ENCODE measurements at regions not wholly inside any gene's neighbourhood (a gene's known extent, or its start where the extent isn't known, plus 50 kb on each side); places are given as distances from the start of the nearest gene placed in this dataset.

GRCh38 chr5:74374656-74375055 is 265.9 kb downstream of the ENC1 start:
- no peak overlapping the region for H3K4me3 ChIP-seq (ENCODE audit: low read depth, low read length)
- TF ChIP-seq CTCF (IDR thresholded peaks at IDR 0.05; ENCODE audit: borderline replicate concordance, insufficient read depth, low read depth, low read length), result no peak

- TF ChIP-seq CTCF (IDR thresholded peaks at IDR 0.05; ENCODE audit: borderline replicate concordance, insufficient read depth, low read depth, low read length), result no peak
- no peak overlapping the region for H3K4me3 ChIP-seq (ENCODE audit: low read depth, low read length)
Measured at GRCh38 chr5:74373076-74373475, 267.5 kb downstream of the ENC1 start.

DNA sequence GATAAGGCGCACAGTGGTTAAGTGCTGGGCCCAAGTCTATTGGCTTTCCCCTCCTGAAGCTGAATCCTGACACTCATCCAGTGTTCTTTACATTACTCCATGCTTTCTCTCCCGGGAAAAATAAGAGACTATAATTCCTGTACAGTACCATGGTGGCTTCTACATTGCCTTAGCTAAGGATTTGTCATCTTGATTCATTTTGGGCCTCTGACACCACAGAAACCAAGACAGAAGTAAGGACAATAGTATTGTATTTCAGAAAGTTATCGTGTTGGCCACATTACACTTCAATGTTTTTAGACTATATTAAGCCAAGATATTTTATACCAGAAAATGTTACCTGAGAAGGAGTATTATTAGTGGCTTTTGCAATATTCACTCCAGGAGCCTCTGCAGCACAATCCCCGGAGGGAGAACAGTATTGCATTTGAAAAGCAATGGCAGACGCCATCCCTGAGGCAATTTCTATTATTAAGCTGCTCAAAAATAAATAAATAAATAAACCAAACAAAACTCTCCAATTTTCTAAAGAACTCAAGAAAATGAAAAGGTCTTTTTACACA is 267.9 kb downstream of the ENC1 start:
- TF ChIP-seq CTCF (IDR thresholded peaks at IDR 0.05; ENCODE audit: borderline replicate concordance, insufficient read depth, low read depth, low read length), result no peak
- no peak overlapping the region for H3K4me3 ChIP-seq (ENCODE audit: low read depth, low read length)

DNA sequence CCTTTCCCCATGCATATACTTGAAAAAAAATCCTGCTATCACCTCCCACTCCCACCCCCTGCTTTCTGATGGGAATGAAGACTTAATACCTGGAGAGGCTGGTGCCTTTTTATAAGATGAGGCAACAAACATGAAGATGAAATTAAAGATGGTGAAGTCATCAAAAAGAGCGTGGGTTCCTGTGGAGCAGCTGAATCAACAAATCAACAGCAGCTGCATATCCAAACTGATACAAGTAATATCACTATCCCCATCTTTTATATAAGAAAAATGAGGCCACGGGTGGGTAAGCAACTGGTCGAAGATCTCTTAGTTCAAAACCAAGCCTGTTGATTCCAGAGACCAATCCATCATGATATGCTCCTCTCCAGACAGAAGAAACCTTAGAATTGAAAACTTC is 268.5 kb downstream of the ENC1 start:
- no peak for TF ChIP-seq CTCF (IDR thresholded peaks at IDR 0.05; ENCODE audit: borderline replicate concordance, insufficient read depth, low read depth, low read length)
- H3K4me3 ChIP-seq (ENCODE audit: low read depth, low read length), result no peak overlapping the region

DNA sequence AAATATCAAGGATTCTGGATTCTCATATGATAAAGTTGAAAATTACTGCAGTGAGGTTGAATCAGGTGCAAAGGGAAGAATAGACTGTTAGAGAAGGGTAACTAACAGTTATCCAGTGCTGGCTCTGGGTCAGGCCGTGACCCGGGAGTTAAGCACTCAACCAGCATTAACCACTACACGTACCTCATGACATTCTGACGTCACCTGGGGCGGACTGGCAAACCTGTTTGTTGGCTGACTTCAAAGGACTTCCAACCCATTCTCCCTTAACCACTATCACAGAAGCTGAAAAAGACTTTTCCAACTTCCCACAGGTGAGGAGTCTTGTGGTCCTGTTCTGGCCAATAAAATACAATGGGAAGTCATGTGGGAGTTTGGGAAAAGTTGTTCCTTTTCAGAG is 268.9 kb downstream of the ENC1 start:
- no peak overlapping the region for H3K4me3 ChIP-seq (ENCODE audit: low read depth, low read length)
- TF ChIP-seq CTCF (IDR thresholded peaks at IDR 0.05; ENCODE audit: borderline replicate concordance, insufficient read depth, low read depth, low read length), result no peak

DNA sequence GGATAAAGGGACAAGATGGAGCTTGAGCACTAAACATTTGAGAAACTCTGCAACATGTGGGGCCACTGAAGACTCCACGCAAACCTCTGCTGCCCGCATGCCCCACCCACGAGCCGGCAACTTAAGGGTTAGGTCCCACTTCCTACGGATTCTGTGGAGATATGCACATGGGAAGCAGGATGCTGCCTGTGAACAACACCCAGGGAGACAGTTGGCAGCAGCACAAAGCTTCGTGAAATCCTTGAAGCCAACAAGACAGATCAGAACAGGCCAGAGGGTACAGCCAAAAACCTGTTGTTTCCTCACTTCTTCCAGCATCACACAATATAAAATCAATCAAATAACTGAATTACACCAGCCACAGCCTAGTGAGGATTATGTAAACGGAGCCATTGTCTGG is 270.4 kb downstream of the ENC1 start:
- no peak for TF ChIP-seq CTCF (IDR thresholded peaks at IDR 0.05; ENCODE audit: borderline replicate concordance, insufficient read depth, low read depth, low read length)
- H3K4me3 ChIP-seq (ENCODE audit: low read depth, low read length), result no peak overlapping the region

DNA sequence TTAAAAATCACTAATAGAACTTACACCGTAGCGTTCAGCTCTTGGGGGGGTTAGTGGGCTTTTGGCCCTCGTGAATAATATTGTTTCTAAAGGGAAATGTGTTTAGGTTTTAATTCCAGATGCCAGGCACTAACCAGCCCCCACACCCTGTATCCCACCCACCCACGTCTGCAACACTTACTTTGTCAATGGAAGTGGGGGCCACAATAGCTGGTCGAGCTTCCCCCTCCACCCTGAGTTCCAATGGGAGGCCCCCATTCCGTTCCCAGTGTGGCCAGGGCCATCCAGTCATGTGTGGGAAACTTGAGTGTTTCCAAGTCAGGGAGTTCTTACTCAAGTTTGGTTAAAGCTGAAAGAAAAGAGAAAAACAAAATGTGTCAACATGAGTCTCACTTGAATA is 271.4 kb downstream of the ENC1 start:
- no peak for TF ChIP-seq CTCF (IDR thresholded peaks at IDR 0.05; ENCODE audit: borderline replicate concordance, insufficient read depth, low read depth, low read length)
- no peak overlapping the region for H3K4me3 ChIP-seq (ENCODE audit: low read depth, low read length)
